Neural cell (in vitro differentiated cells): ENCODE measurements at regions not wholly inside any gene's neighbourhood (a gene's known extent, or its start where the extent isn't known, plus 50 kb on each side); places are given as distances from the start of the nearest gene placed in this dataset.

Experiments used
- EP300 ChIP-seq: fragments of 450-650 bp; conservative IDR thresholded peaks from 2 replicates; pipeline ENCODE4 v1.6.1; 2014; ENCODE audit warnings: antibody characterized with exemption, mild to moderate bottlenecking, moderate library complexity; ENCODE audit not compliant: poor library complexity, severe bottlenecking
- EZH2 ChIP-seq: fragments of 200-600, 300-800 bp; shearing (Covaris generic), sonication (generic); IDR thresholded peaks from 2 replicates; pipeline ENCODE4 v1.6.1; 2014; ENCODE audit warnings: antibody characterized with exemption, low read length, borderline replicate concordance, mild to moderate bottlenecking; ENCODE audit not compliant: insufficient read depth, poor library complexity, severe bottlenecking
- POLR2AphosphoS5 ChIP-seq: IDR thresholded peaks from 2 replicates; pipeline ENCODE4 v1.6.1; 2012
- RAD21 ChIP-seq: fragments of 450-650 bp; conservative IDR thresholded peaks from 2 replicates; pipeline ENCODE4 v1.6.1; 2014; ENCODE audit warnings: antibody characterized with exemption, mild to moderate bottlenecking, moderate library complexity
- REST ChIP-seq: IDR thresholded peaks from 2 replicates; pipeline ENCODE4 v1.6.1; 2012; ENCODE audit warnings: borderline replicate concordance
- TAF1 ChIP-seq: IDR thresholded peaks from 2 replicates; pipeline ENCODE4 v1.6.1; 2012; ENCODE audit warnings: low read depth
- TF ChIP-seq, protein P1 (sequence below): fragments of 450-650 bp; IDR thresholded peaks from 2 replicates; pipeline ENCODE4 v1.5.1; 2014; ENCODE audit warnings: antibody characterized with exemption, mild to moderate bottlenecking, moderate library complexity; ENCODE audit not compliant: poor library complexity, severe bottlenecking

GRCh38 chr7:51824050-51824449, 507.4 kb upstream of the COBL start:
- TF ChIP-seq, protein P1, sequence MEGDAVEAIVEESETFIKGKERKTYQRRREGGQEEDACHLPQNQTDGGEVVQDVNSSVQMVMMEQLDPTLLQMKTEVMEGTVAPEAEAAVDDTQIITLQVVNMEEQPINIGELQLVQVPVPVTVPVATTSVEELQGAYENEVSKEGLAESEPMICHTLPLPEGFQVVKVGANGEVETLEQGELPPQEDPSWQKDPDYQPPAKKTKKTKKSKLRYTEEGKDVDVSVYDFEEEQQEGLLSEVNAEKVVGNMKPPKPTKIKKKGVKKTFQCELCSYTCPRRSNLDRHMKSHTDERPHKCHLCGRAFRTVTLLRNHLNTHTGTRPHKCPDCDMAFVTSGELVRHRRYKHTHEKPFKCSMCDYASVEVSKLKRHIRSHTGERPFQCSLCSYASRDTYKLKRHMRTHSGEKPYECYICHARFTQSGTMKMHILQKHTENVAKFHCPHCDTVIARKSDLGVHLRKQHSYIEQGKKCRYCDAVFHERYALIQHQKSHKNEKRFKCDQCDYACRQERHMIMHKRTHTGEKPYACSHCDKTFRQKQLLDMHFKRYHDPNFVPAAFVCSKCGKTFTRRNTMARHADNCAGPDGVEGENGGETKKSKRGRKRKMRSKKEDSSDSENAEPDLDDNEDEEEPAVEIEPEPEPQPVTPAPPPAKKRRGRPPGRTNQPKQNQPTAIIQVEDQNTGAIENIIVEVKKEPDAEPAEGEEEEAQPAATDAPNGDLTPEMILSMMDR: no peak
- no peak for TF ChIP-seq REST
- TF ChIP-seq EZH2: no peak
- no peak for TF ChIP-seq RAD21
- TF ChIP-seq POLR2AphosphoS5: no peak
- TF ChIP-seq TAF1: no peak
- TF ChIP-seq EP300: no peak
